ENCODE measurements at regions not wholly inside any gene's neighbourhood (a gene's known extent, or its start where the extent isn't known, plus 50 kb on each side); places are given as distances from the start of the nearest gene placed in this dataset.

DNA sequence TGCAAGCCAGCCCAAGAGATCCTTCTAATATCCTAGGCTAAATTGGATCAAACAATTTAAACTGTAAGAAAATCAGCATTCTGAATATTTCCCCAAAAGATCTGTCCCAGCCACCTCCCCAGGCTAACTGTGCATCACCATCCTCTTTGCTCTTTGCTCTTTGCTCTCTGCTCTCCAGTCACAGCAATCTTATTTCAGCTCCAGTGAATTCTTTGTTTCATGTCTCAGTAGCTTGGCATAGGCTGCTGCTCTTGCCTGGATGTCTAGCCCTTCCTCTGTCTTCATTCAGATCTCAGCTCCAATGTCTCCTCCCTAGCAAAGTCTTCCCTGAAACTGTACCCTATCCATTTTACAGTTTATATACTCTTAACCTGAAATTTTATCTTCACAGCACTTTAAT is 399.8 kb upstream of the USP15 start:
- no peak for DNase-seq

DNA sequence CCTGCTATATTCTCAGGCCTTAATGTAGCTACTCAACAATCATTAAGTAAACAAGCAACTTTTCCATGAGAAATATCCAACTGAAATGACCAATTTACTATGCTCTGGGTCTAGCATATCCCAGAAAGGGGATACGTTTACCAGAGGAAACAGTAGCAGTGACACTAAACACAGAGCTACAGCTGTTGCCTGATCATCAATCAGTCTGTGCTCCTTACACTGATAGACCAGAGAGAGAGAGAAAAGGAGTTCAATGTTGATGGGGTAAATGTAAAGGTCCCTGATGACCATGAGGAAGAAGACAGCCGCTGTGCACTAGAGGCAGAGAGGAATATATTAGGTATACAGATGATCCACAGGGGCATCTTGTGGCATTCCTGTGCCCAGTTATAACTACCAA is 397.2 kb upstream of the USP15 start:
- no peak for DNase-seq

DNA sequence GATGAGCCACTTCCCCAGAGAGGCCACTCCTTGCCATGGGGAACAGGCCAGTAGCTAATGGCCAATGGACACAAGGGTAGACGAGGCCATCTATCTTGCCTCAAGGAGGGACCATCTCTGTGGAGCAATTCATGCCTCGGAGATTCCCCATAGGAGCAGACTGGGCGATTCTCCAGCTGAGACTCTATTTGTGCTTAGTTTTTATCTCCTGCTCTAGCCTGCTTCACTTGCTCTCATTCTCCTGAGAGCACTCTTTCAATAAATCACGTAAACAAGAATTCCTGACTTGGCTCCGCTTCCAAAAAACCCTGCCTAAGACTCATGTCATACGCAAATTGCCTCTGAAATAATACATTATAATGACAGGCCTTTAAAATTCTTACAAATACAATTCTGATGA is 396.4 kb upstream of the USP15 start:
- no peak for DNase-seq

DNA sequence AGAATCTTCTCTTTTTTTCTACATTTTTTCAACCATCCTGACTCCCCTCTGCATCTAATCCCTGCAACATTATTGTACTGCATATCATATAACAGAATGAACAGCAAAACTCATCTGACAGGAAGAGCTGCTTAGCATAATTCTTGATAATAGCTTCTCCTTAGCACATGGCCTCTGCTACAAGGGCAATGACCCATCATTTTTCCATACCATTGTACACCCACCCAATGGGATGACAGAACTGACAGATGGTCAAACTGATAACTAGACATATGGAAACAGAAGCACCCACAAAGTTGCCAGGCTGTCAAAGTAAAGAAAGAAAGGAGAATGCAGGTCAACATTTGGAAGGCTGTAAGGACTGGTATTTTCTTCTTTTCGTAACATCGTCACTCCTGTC is 390.4 kb upstream of the USP15 start:
- no peak for DNase-seq

DNA sequence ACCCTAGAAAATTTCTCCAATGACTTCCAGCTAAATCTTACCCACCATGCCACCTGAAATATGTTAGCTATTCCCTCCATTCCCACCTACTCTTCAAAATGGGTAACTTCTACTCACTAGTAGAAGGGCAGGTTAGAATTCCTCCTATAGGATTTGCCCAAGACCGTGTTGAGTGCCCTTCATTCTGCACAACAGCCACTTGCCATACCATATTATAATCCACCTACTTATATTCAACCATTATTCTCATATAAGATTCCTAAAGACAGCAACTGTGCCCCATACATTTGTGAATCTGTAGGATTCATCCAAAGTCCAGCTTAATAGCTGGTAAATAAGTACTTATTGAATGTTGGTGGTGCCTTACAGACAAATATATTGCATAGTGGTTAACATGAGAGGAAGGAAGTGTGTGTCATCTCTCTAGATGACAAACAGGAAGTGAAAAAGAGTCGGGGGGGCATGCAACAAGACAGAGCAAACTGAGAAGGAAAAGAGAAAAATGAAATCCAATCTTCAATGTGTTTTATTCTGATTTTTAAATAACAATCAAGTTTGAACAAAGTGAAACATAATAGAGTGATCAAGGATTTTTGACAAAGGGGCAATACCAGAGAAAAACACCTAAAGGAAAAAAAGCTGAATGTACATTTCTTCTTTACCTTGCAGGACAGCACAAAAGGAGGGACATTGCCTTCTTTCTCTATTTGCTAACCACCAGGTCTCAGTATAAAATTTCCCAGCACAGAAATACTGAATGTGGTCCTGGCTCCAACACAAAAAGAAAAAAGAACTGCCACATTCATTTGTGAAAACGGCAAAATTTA is 389.3 kb upstream of the USP15 start:
- peak; percentile 37 for DNase-seq

DNA sequence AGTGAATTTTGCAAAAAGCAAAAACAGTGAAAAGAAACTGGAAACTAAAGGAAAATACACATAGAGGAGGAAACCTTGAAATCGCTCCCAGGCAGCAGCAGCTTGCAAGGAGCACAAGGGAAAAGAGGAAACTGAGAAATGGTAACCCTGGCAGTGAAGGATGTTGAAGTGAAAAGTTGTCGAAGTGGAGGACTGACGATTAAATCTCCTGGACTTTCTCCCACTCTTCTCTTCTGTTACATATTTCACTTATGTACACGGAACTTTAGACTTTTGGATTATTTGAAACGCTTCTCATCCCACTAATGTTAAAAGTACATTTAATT is 388.8 kb upstream of the USP15 start:
- no peak for DNase-seq

DNA sequence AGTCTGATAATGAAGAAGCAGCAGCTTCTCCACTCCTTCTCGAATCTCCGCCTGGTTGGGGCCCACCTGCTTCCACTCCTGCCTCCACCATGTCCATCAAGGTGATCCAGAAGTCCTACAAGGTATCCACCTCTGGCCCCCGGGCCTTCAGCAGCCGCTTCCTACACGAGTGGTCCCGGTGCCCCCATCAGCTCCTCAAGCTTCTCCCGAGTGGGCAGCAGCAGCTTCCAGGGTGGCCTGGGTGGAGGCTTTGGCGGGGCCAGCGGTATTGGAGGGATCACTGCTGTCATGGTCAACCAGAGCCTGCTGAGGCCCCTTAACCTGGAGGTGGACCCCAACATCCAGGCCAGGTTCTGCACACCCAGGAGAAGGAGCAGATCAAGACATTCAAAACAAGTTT is 381.0 kb upstream of the USP15 start:
- DNase-seq = no peak

DNA sequence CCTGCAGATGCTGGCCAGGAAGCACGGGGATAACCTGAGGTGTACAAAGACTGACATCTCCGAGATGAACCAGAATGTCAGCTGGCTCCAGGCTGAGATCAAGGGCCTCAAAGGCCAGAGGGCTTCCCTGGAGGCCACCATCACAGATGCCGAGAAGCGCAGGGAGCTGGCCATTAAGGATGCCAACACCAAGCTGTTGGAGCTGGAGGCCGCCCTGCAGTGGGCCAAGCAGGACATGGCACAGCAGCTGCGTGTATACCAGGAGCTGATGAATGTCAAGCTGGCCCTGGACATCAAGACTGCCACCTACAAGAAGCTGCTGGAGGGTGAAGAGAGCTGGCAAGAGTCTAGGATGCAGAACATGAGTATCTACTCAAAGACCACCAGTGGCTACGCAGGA is 380.0 kb upstream of the USP15 start:
- DNase-seq = no peak

DNA sequence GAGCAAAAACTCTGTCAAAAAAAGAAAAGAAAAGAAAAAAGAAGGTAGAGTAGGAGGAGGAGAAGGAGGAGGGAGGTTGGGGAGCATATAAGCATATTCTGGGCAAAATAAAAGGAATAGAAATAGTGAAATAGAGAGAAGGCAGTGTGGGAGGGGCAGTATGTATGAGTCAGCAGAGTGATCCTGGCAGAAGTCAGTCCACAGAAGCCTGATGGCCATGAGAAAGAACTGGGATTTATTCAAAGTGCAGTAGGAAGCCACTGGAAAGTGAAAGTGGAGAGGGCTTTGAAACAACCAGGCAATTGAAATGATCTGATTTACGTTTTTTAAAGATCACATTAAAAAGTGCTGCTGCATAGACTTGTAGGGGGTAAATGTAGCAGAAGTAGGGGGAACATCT is 368.6 kb upstream of the USP15 start:
- DNase-seq = no peak

DNA sequence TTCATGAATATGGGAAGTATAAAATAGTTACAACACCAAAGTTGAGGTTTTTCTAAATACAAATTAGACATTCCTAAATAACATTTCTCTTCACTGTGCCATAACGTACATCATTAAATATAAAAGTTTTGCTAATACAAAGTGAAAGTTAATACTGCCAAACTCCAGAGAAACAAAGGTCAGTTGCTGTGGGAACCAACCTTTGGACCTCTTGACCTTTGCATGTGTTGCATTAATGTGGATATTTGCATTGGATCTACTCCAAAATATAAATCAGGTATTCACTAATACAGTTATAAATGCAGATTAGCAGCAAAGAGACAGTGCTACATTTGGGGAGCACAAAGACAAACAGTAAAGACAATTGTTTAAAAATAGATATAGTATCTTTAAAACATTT is 366.0 kb upstream of the USP15 start:
- DNase-seq = no peak

DNA sequence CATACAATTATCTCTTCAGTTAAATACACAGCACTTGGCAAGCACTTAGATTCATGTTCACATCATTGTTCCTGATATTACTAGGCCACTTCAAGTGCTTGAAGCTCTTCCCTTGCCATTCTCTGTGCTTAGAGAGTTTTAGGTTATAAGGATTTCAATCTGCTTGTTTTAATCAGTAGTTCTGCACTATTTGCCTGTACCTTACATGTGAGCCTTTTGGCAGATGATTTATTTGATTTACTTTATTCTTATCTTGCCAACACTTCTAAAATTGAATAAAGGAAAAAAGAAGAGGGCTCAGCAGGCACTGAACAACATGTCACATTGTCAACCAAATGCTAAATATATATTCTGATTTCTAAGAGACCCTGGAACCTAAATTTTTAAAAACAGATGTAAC is 363.8 kb upstream of the USP15 start:
- no peak for DNase-seq

DNA sequence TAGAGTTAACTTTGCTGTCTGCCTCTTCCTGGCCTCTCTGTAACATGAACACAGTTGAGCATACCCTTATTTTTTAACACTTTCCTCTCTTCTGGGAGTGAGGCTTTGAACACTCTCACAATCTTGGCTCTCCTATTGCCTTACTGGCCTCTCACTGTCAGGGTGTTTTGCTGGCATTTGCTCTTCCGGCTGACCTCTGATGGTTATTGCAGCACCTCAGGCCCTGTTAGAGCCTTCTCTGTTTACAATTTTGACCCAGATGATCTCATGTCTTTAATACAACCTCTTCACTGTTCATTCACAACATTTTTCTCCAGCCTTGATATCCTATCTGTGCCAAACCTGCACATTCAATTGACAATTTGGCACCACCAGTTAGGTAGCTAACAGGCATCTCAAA is 357.8 kb upstream of the USP15 start:
- DNase-seq = no peak

DNA sequence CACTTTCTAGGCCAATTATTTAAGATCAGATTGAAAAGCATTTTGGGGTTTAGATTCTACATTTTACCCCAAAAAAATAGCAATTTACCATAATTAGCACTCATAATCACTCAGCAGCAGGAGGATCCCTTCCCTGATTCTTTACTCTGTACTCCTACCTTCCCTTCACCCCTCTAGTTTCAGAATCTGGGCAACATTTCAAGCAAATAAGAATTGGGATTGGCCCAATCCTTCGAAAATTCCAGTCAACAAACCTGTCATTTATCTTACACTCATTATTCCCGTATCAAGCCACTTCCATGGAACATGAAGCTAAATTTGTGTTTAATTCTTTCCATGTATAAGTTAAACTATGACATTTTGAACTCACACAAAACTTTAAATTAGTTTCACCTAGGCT is 349.1 kb upstream of the USP15 start:
- DNase-seq = no peak

DNA sequence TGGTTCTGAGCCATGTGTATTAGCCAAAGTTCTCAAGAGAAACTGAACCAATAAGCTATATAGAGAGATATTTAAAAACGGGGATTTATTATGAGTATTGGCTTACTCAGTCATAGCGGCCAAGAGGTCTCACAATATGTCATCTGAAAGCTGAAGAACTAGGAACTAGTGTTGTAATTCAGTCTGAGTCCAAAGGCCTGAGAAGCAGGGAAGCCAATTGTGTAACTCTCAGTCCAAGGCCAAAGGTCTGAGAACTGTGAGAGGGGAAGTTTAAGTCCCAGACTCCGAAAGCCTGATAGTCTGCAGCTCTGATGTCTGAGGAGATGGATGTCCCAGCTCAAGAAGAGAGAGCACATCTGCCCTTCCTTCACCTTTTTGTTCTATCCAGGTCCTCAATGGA is 344.8 kb upstream of the USP15 start:
- no peak for DNase-seq

DNA sequence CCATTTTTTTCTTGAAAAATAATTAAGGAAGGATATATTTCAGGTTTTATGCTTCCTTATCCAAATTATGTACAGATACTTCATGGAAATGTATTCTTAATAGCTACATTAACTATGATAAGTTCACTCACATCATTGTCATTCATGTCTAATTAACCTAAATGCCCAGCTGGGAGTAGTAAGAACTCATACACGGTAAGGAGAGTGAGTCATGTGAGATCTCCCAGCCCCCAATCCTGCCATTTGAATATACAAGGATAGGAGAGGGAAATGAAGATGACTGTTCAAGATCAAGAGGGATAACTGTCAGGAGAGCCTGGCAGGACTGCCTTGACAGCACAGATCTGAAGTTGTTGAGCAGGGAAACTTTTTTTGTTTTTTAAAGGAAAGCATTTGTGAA is 343.4 kb upstream of the USP15 start:
- DNase-seq = no peak

DNA sequence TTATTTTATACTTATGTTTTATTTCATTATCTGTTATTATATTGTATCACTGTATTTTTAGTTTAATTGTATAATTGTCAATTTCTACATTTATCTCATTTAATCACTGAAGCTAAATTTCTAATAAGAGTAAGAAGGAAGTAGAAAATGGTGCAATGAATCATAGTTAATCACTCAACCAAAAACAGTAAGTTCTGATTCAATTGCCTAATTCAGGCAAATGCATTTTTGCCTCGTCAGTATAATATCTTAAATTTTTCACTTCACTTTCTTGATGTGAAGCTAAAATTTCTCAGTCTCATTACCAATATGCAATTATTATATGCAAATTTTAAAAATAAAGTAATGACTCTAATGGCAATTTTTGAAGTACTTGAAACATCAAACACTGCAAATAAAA is 340.5 kb upstream of the USP15 start:
- no peak for DNase-seq

DNA sequence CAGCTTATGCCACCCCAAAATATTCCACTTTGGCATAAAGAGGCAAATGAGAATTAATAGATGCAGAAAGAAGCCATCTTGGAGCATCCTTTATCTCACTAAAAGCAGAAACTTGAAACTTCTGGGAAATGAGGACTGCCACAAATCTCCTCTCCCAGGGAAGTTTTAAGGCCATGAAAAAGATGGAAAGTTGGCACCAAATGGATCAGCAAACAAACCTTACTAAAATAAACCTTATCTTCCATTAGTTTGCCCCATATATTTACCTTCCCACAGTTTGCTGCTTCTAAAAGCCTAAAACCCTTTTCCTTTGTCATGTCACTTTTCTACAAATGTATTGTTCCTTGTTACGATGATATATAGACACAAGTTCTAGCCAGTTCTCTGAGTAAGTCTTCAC is 340.0 kb upstream of the USP15 start:
- no peak for DNase-seq

DNA sequence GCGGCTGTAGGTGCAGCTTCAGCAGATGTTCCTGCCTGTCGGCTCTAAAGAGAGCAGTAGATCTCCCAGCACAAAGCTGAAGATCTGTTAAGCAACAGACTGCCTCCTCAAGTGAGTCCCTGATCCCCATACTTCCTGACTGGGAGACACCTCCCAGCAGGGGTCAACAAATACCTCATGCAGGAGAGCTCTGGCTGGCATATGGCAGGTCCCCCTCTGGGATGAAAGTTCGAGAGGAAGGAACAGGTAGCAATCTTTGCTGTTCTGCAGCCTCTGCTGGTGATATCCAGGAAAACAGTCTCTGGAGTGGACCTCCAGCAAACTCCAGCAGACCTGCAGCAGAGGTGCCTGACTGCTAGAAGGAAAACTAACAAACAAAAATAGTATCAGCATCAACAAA is 337.1 kb upstream of the USP15 start:
- no peak for DNase-seq

DNA sequence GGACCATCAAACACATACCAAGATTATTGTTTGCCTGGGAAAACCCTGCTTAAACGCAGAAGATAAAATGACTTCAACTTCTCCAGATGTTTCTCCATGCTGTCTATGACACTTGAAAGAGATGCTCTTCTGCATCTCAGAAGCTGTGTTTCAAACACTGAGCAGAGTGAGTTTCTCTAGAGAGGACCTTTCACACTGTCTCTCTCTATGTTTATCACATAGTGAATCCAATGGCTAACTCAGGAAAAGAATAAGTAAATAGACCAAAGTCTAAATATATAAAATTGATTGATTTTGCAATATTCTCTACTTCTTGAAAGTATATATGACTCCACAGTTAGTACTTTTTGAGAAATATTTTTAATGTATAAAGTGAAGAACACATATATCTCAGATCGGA is 325.6 kb upstream of the USP15 start:
- DNase-seq = no peak

DNA sequence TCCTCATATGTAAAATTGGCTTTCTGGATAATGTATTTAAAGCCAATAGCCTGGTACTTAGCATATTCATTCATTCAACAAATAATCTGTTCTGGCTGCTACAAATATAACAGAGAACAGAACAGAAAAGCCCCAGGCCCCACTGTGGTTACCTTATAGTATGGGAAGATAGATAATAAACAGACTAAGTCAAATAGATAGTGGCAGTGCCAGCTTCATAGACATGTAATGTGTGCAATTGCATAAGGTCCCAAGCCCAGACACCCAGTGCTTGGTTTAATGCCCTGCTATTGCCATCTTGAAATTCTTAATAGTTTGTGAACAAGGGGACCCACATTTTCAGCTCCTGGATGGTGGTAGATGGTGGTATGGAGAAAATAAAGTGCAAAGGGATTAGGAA is 320.2 kb upstream of the USP15 start:
- no peak for DNase-seq

DNA sequence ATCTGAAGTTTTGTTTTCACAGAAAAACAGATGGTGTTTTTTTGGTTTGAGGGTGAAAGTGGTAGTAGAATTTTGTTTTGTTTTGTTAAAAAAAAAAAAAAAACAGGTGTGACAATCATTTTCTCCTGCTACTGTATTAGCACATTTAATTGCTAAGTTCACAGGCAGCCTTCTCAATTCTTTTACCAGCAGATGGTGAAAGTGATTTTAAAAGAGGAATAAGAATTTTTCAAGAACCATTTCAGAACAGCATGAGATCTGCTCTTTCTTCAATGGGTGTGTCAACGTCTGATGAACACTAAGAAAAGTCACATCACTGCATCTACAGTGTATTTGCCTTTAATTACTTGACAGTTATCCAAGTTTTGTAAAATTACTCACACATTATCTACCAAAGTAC is 303.7 kb upstream of the USP15 start:
- DNase-seq = no peak

DNA sequence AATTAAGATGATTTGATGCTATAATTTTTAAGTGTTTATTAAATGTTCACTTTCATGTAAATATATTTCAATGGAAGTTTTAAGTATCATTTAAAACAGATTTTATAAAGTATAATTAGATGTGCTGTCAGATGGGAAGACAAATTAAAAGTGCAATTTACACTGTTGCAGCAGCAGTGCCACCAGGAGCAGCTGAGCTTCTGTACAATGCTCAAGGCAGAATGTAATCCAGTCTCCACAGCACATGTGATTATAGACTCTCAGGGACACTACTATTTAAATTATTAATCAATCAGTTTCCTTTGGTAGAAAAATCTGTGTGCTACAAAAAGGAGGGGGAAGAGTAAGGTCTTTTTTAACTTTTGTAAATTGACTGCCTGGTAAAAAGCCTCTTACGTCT is 285.7 kb upstream of the USP15 start:
- DNase-seq = no peak

DNA sequence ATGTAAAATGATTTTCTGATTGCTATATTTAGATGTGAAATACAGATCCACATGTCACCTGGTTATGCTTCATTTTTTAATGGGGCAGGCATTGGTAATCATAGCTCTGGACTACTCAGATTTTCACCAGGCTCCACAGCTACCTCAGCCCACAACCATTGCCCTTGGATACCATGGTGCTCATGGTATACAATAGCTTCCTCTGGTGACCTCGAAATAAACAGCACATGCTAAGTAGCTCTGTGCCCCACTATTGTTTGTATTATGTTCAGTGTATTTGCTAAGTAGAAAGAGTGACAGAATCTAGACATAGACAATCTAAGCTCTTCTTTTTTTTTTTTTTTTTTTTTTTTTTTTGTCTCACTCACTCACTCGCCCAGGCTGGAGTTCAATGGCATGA is 274.4 kb upstream of the USP15 start:
- no peak for DNase-seq

DNA sequence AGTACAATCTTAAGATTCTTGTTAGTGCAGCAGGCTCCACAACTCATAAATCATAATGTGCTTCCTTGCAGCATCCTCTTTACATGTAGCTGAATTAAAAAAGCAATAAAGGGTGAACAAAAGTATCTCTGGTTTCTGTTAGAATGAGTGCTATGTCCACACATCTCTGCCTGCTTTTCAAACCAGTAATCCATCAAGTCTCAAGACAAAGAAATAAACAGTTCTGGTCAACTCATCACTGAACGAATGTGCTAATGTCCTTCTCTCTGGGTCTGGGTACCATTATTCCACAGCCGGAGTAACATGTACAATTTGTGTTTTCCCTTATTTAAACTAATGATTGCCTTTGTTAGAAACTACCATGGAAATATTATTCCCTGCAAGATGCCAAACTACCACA is 273.0 kb upstream of the USP15 start:
- DNase-seq = no peak

DNA sequence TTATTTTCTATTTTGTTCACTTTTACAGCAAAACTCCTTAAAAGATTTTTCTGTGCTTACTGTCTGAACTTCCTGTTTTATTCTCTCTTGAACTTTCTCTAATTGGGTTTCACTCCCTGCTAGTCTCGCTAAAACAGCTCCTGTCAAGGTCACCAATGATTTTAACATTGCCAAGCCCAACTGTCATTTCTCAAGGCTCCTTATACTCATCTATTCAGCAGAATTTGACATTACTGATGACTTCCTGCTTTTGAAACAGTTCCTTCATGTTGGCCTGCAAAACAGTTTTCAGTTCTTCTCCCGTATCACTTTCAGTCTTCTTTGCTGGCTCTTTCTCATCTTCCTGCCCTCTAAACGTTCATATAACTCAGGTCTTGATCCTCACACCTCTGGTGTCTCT is 268.5 kb upstream of the USP15 start:
- DNase-seq = no peak

Data from CD4-positive, alpha-beta T cell treated with Interleukin-10 for 1 hour (primary cell).